ENCODE measurements at regions not wholly inside any gene's neighbourhood (a gene's known extent, or its start where the extent isn't known, plus 50 kb on each side); places are given as distances from the start of the nearest gene placed in this dataset.

GRCh38 chr1:88612773-88613172, 71.3 kb upstream of the PKN2 start:
- TF ChIP-seq CTCF (IDR thresholded peaks at IDR 0.05) (no peak), POLR2A (IDR thresholded peaks at IDR 0.05) (no peak)
